GM19351 (cell line): ENCODE measurements at regions not wholly inside any gene's neighbourhood (a gene's known extent, or its start where the extent isn't known, plus 50 kb on each side); places are given as distances from the start of the nearest gene placed in this dataset.
"Not testable (repeated sequence)": the region's sequence is repeated elsewhere in the genome, so short reads cannot be mapped to it uniquely, and the experiment has no call there.

Source experiments
- ATAC-seq: cut with Tn5 transposase; IDR thresholded peaks from one replicate; pipeline ENCODE4 v1.9.1; 2021; ENCODE audit warnings: mild to moderate bottlenecking, moderate library complexity; ENCODE audit not compliant: unreplicated experiment

- no peak for ATAC-seq
Measured at GRCh38 chr3:106071306-106071705, 202.5 kb upstream of the CBLB start.

- not testable (repeated sequence) for ATAC-seq
Measured at GRCh38 chr3:106072596-106072995, 203.8 kb upstream of the CBLB start.

GRCh38 chr3:106073806-106074205 is 205.0 kb upstream of the CBLB start:
- ATAC-seq, result not testable (repeated sequence)

GRCh38 chr3:106075731-106076130 is 206.9 kb upstream of the CBLB start:
- ATAC-seq, result not testable (repeated sequence)

- ATAC-seq, result no peak
Measured at GRCh38 chr3:106078635-106079034, 209.8 kb upstream of the CBLB start.

- no peak for ATAC-seq
Measured at GRCh38 chr3:106082616-106083015, 213.8 kb upstream of the CBLB start.

- peak; percentile 59 for ATAC-seq
Measured at GRCh38 chr3:106083207-106083606, 214.4 kb upstream of the CBLB start.

GRCh38 chr3:106083854-106084253 is 215.0 kb upstream of the CBLB start:
- ATAC-seq, result no peak

GRCh38 chr3:106086038-106086437 is 217.2 kb upstream of the CBLB start:
- ATAC-seq, result no peak

- ATAC-seq, result no peak
Measured at GRCh38 chr3:106086636-106087035, 217.8 kb upstream of the CBLB start.

- no peak for ATAC-seq
Measured at GRCh38 chr3:106088304-106088703, 219.5 kb upstream of the CBLB start.

GRCh38 chr3:106088899-106089298 is 220.1 kb upstream of the CBLB start:
- no peak for ATAC-seq

GRCh38 chr3:106089806-106090205 is 221.0 kb upstream of the CBLB start:
- no peak for ATAC-seq

GRCh38 chr3:106092792-106093191 is 224.0 kb upstream of the CBLB start:
- no peak for ATAC-seq

GRCh38 chr3:106093616-106094015 is 224.8 kb upstream of the CBLB start:
- no peak for ATAC-seq

- ATAC-seq, result no peak
Measured at GRCh38 chr3:106097817-106098435, 229.1 kb upstream of the CBLB start.

- ATAC-seq, result no peak
Measured at GRCh38 chr3:106103383-106103782, 234.6 kb upstream of the CBLB start.

- ATAC-seq, result no peak
Measured at GRCh38 chr3:106104078-106104477, 235.3 kb upstream of the CBLB start.

- no peak for ATAC-seq
Measured at GRCh38 chr3:106108925-106109324, 240.1 kb upstream of the CBLB start.

GRCh38 chr3:106112561-106112960 is 243.7 kb upstream of the CBLB start:
- ATAC-seq, result not testable (repeated sequence)

GRCh38 chr3:106113747-106114146 is 244.9 kb upstream of the CBLB start:
- no peak for ATAC-seq

GRCh38 chr3:106114220-106114619 is 245.4 kb upstream of the CBLB start:
- ATAC-seq, result no peak

GRCh38 chr3:106114848-106115247 is 246.0 kb upstream of the CBLB start:
- no peak for ATAC-seq
